ENCODE measurements at regions not wholly inside any gene's neighbourhood (a gene's known extent, or its start where the extent isn't known, plus 50 kb on each side); places are given as distances from the start of the nearest gene placed in this dataset.

DNA sequence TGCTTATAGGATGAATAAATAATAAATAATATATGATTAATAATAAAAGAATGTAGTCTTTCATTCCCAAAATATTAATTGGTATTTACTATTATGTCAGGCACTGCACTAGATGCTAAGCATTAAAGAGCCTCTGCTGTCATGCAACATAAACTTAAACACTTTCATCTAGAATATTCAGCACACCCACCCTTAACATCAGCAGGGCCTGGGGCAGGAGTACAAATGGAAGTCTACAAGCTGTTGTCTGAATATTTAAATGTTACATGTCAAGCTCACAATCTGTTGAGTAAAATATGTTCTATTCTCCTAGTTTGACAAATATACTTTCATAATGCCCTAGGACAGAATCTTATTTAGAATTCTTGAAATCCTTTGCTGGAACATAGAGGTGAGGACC lies 395.1 kb downstream of the EPM2A start:
- intact Hi-C loops (cut with micrococcal nuclease; ENCODE audit: unreplicated experiment) (no loop called here), in situ Hi-C loops (cut with HindIII; ENCODE audit: extremely low pct_ligation_motif_present, low pct_unique_long_range_greater_than_20kb) (no loop called here)
- ChIA-PET POLR2A (no interaction called here), CTCF (ENCODE audit: low intra/inter-chr PET ratio, low total read pairs) (no interaction called here)
- H3K9ac ChIP-seq (ENCODE audit: insufficient read depth, low read depth, low read length) = no peak overlapping the region
- ATAC-seq (no peak), FAIRE-seq (no peak), DNase-seq (ENCODE audit: low spot score) (no peak)
- no peak overlapping the region for H3K27ac ChIP-seq (ENCODE audit: extremely low read length, insufficient read depth, low read length)
- H3K4me3 ChIP-seq (replicated peaks in 1 of 3; ENCODE audit: insufficient read depth in 1 of 3, low read depth in 2 of 3, low read length in 3 of 3) = no peak overlapping the region
- no peak for TF ChIP-seq KLF13 (CRISPR knock-in tag; IDR thresholded peaks at IDR 0.05)
- TF ChIP-seq, protein P1, sequence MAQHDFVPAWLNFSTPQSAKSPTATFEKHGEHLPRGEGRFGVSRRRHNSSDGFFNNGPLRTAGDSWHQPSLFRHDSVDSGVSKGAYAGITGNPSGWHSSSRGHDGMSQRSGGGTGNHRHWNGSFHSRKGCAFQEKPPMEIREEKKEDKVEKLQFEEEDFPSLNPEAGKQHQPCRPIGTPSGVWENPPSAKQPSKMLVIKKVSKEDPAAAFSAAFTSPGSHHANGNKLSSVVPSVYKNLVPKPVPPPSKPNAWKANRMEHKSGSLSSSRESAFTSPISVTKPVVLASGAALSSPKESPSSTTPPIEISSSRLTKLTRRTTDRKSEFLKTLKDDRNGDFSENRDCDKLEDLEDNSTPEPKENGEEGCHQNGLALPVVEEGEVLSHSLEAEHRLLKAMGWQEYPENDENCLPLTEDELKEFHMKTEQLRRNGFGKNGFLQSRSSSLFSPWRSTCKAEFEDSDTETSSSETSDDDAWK (CRISPR knock-in tag; IDR thresholded peaks at IDR 0.05) = no peak
- TF ChIP-seq FLYWCH1 (CRISPR knock-in tag; IDR thresholded peaks at IDR 0.05) = no peak
- no peak for TF ChIP-seq FOSL1 (CRISPR knock-in tag; IDR thresholded peaks at IDR 0.05; ENCODE audit: borderline replicate concordance)
- TF ChIP-seq SETDB1 (CRISPR knock-in tag; IDR thresholded peaks at IDR 0.05; ENCODE audit: borderline replicate concordance) = no peak
- TF ChIP-seq TEAD2 (CRISPR knock-in tag; IDR thresholded peaks at IDR 0.05) = no peak
- peaks cover 0 to 4% of the 10 kb centered on the region in 2 experiments; a peak in 2 of 5 replicates for H3K27me3 ChIP-seq (ENCODE audit: control insufficient read depth in 1 of 2, insufficient read depth in 2 of 2, low read length in 2 of 2)
- BruUV-seq (replicated peaks) = no TSS peak
- no peaks in the 10 kb centered on the region for H4K20me1 ChIP-seq (ENCODE audit: insufficient read depth, low read length)
- H3K4me2 ChIP-seq (ENCODE audit: low read depth, low read length) = no peak overlapping the region
- no peaks in the 10 kb centered on the region for H3K36me3 ChIP-seq (replicated peaks in 1 of 2; ENCODE audit: control insufficient read depth in 1 of 2, insufficient read depth in 2 of 2, low read length in 2 of 2)
- no peak overlapping the region for H2AFZ ChIP-seq (ENCODE audit: low read length)
- no peaks in the 10 kb centered on the region for H3K4me1 ChIP-seq (ENCODE audit: insufficient read depth, low read length)
- no peaks in the 10 kb centered on the region for H3K79me2 ChIP-seq (ENCODE audit: insufficient read depth, low read length)
- no peaks in the 10 kb centered on the region for H3K9me3 ChIP-seq (ENCODE audit: low read length)

DNA sequence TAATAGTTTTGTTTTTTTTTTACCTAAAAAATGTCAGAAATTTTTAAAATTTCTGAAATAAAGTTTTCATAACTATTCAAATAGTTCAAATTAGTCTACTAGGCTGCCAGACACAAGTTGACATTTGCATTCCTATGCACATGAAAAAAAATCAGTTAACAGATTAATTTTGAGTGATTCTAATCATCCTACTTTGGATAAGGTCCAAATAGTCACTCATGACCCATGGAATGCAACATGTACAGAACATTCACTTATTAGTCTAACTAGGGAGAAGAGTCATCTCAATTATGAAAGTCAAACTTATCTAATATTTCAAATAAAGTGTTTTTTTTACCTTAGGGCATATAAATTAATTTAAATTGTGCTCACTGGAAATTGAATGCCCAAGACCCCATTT lies 390.2 kb downstream of the EPM2A start:
- H3K9me3 ChIP-seq (ENCODE audit: low read length) = no peaks in the 10 kb centered on the region
- FAIRE-seq = no peak
- no peak for DNase-seq (ENCODE audit: low spot score)
- no peaks in the 10 kb centered on the region for H4K20me1 ChIP-seq (ENCODE audit: insufficient read depth, low read length)
- no peak for TF ChIP-seq PHB2 (IDR thresholded peaks at IDR 0.05; ENCODE audit: partially characterized antibody)
- TF ChIP-seq MEIS2 (CRISPR knock-in tag; IDR thresholded peaks at IDR 0.05) = no peak
- TF ChIP-seq, protein P2, sequence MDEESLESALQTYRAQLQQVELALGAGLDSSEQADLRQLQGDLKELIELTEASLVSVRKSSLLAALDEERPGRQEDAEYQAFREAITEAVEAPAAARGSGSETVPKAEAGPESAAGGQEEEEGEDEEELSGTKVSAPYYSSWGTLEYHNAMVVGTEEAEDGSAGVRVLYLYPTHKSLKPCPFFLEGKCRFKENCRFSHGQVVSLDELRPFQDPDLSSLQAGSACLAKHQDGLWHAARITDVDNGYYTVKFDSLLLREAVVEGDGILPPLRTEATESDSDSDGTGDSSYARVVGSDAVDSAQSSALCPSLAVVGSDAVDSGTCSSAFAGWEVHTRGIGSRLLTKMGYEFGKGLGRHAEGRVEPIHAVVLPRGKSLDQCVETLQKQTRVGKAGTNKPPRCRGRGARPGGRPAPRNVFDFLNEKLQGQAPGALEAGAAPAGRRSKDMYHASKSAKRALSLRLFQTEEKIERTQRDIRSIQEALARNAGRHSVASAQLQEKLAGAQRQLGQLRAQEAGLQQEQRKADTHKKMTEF (CRISPR knock-in tag; IDR thresholded peaks at IDR 0.05) = no peak
- no peak for TF ChIP-seq CAMTA2 (CRISPR knock-in tag; IDR thresholded peaks at IDR 0.05; ENCODE audit: borderline replicate concordance)
- TF ChIP-seq ZNF570 (CRISPR knock-in tag; IDR thresholded peaks at IDR 0.05; ENCODE audit: borderline replicate concordance) = no peak
- TF ChIP-seq ZSCAN30 (CRISPR knock-in tag; IDR thresholded peaks at IDR 0.05) = no peak
- TF ChIP-seq PTBP1 (IDR thresholded peaks at IDR 0.05; ENCODE audit: low read depth, low read length, poor library complexity, severe bottlenecking) = no peak
- no peak for TF ChIP-seq ATAD3A (CRISPR knock-in tag; IDR thresholded peaks at IDR 0.05)
- TF ChIP-seq ELF4 (CRISPR knock-in tag; IDR thresholded peaks at IDR 0.05; ENCODE audit: borderline replicate concordance) = no peak
- TF ChIP-seq STAG1 (CRISPR knock-in tag; IDR thresholded peaks at IDR 0.05) = no peak
- no peak for TF ChIP-seq ZNF572 (CRISPR knock-in tag; IDR thresholded peaks at IDR 0.05)
- TF ChIP-seq ZMYM4 (CRISPR knock-in tag; IDR thresholded peaks at IDR 0.05) = no peak
- TF ChIP-seq NFYC (CRISPR knock-in tag; IDR thresholded peaks at IDR 0.05) = no peak
- H3K4me2 ChIP-seq (ENCODE audit: low read depth, low read length) = no peak overlapping the region
- intact Hi-C loops (cut with micrococcal nuclease; ENCODE audit: unreplicated experiment) (no loop called here), in situ Hi-C loops (cut with HindIII; ENCODE audit: extremely low pct_ligation_motif_present, low pct_unique_long_range_greater_than_20kb) (no loop called here)
- H3K4me1 ChIP-seq (ENCODE audit: insufficient read depth, low read length) = no peaks in the 10 kb centered on the region
- no peaks in the 10 kb centered on the region for H3K79me2 ChIP-seq (ENCODE audit: insufficient read depth, low read length)
- no peak overlapping the region for H3K9ac ChIP-seq (ENCODE audit: insufficient read depth, low read depth, low read length)
- ChIA-PET CTCF (ENCODE audit: low intra/inter-chr PET ratio, low total read pairs) (no interaction called here), POLR2A (no interaction called here)
- H3K4me3 ChIP-seq (replicated peaks in 1 of 3; ENCODE audit: insufficient read depth in 1 of 3, low read depth in 2 of 3, low read length in 3 of 3) = no peak overlapping the region
- ATAC-seq = no peak
- no peaks in the 10 kb centered on the region for H3K36me3 ChIP-seq (replicated peaks in 1 of 2; ENCODE audit: control insufficient read depth in 1 of 2, insufficient read depth in 2 of 2, low read length in 2 of 2)
- no TSS peak for BruUV-seq (replicated peaks)
- H3K27me3 ChIP-seq (ENCODE audit: control insufficient read depth in 1 of 2, insufficient read depth in 2 of 2, low read length in 2 of 2) = peaks cover 0 to 4% of the 10 kb centered on the region in 2 experiments; a peak in 3 of 5 replicates
- no peak overlapping the region for H3K27ac ChIP-seq (ENCODE audit: extremely low read length, insufficient read depth, low read length)
- H2AFZ ChIP-seq (ENCODE audit: low read length) = no peak overlapping the region

Data from HepG2 (cell line).